Vagina (tissue), 2 donors: ENCODE measurements at regions not wholly inside any gene's neighbourhood (a gene's known extent, or its start where the extent isn't known, plus 50 kb on each side); places are given as distances from the start of the nearest gene placed in this dataset.

Source experiments
- POLR2A ChIP-seq, 2 donors: fragments of 450-650 bp; IDR thresholded peaks; one replicate each; pipeline ENCODE4 v1.6.1; 2017; ENCODE audit warnings: antibody characterized with exemption in 2 of 2, mild to moderate bottlenecking in 2 of 2, moderate library complexity in 2 of 2
- TF ChIP-seq, protein P1 (sequence below), 3 experiments: fragments of 450-650 bp in 2 of 3; fragments of 200-600 bp in 1 of 3; sonication (generic) in 1 of 3; IDR thresholded peaks; one replicate each; pipeline ENCODE4 v1.5.1; 2017 to 2019; ENCODE audit warnings: antibody characterized with exemption in 3 of 3, mild to moderate bottlenecking in 2 of 3, moderate library complexity in 2 of 3

DNA sequence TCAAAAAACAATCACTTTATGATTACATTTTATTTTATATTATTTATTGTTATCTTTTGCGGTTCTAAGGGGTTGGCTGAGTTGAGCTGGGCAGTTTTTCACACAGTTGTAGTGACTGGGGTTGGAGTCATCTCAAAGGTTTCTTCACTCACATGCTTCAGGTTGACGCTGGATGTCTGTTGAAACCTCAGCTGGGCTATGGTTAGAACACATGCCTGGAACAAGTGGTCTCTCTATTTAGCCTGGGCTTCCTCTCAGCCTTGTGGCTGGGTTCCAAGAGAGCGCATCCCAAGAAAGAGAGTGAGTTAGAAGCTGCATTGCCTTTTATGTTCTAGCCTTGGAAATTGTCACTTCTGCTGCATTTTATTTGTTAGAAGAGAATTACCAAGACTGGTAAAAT is 87.4 kb downstream of the CBLL2 start:
- TF ChIP-seq, protein P1, sequence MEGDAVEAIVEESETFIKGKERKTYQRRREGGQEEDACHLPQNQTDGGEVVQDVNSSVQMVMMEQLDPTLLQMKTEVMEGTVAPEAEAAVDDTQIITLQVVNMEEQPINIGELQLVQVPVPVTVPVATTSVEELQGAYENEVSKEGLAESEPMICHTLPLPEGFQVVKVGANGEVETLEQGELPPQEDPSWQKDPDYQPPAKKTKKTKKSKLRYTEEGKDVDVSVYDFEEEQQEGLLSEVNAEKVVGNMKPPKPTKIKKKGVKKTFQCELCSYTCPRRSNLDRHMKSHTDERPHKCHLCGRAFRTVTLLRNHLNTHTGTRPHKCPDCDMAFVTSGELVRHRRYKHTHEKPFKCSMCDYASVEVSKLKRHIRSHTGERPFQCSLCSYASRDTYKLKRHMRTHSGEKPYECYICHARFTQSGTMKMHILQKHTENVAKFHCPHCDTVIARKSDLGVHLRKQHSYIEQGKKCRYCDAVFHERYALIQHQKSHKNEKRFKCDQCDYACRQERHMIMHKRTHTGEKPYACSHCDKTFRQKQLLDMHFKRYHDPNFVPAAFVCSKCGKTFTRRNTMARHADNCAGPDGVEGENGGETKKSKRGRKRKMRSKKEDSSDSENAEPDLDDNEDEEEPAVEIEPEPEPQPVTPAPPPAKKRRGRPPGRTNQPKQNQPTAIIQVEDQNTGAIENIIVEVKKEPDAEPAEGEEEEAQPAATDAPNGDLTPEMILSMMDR (IDR thresholded peaks at IDR 0.05): no peak
- TF ChIP-seq POLR2A (IDR thresholded peaks at IDR 0.05): no peak
